Effector CD4-positive, alpha-beta T cell (primary cell): ENCODE measurements at regions not wholly inside any gene's neighbourhood (a gene's known extent, or its start where the extent isn't known, plus 50 kb on each side); places are given as distances from the start of the nearest gene placed in this dataset.

ENCODE experiments used
- DNase-seq: peaks from one replicate; pipeline ENCODE4 v3.0.0-alpha.2; 2020

- no peak for DNase-seq
Measured at GRCh38 chr10:63866075-63866746, 345.0 kb downstream of the REEP3 start.

DNA sequence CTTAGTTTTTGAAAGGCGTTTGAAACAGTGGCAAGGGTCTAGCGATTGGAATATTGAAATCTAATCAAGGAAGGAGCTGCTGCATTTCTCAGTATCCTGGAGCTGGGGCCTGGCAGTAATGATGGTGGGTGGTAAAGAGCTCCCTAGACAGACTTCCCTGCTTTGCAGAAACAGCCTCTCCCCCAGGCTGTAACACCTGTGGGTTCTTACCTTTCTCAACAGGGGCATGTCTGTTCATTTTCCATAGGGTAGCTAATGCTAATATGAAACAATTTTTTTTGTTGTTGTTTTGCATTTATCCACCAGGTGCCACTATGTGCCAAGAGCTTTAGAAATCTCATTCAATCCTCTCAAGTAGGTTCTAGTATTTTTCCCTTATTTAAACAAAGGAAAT lies 345.5 kb downstream of the REEP3 start:
- no peak for DNase-seq

DNA sequence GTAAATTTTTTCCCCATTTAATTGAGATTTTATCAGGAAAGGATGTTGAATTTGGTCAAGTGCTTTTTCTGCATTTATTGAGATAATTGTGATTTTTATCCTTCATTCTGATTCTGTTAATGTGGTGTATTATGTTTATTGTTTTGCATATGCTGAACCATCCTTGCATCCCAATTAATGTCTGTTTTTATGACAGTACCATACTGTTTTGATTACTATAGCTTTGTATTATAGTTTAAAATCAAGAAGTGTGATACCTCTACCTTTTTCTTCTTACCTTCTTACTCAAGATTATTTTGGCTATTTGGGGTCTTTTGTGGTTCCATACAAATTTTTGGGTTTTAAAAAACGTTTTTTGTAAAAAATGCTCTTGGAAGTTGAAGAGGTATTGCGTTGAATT lies 357.2 kb downstream of the REEP3 start:
- DNase-seq: no peak

GRCh38 chr10:63883861-63884260 lies 362.7 kb downstream of the REEP3 start:
- DNase-seq: no peak

DNA sequence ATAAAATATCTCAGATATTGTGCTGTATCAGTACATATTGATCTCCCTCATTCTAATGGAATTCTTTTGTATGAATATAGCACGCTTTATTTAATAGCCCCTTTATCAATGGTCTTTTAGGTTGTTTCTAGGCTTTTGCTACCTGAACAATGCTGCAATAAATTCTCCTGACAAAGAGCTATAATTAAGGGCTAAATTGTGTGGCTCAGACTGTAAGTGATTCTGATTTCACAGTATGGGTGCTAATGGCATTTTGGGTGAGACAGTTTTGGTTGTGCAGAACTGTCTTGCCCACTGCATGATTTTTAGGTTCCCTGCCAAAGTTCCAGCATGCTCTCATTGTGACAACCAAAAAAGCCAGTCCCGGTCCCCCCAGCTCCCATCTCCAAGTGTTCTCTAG lies 363.2 kb downstream of the REEP3 start:
- no peak for DNase-seq

GRCh38 chr10:63885156-63885555 lies 364.0 kb downstream of the REEP3 start:
- DNase-seq: no peak

GRCh38 chr10:63886281-63887022 lies 365.3 kb downstream of the REEP3 start:
- DNase-seq: no peak

DNA sequence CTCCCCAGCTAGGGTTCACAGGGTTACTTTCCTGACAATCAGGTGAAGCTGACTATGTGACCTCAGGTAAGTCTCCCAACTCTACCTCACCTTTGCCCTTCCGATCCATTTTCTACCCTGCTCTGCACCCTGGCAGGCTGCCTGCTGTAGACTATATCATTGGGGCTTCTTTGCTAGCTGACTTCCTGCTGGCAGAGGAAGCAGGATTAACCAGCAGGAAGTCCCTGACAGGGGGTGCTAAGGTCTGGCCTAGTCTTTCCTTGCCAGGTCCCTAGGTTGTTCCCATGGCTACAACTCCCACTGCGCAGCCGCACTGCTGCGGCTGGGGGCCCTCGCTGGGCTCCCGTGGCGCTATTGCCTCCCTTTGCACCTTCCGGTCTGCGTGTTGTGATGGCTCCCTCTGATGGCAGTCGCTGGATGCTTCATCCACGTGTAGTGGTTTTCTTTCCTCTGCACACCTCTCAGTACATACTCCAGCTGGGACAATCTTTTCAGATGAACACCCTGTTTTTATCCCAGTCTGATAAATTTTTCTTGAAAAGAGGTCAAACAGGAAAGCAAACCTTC lies 365.9 kb downstream of the REEP3 start:
- DNase-seq: no peak

- DNase-seq: no peak
Measured at GRCh38 chr10:63887600-63888370, 366.6 kb downstream of the REEP3 start.

GRCh38 chr10:63889803-63890202 lies 368.6 kb downstream of the REEP3 start:
- no peak for DNase-seq

DNA sequence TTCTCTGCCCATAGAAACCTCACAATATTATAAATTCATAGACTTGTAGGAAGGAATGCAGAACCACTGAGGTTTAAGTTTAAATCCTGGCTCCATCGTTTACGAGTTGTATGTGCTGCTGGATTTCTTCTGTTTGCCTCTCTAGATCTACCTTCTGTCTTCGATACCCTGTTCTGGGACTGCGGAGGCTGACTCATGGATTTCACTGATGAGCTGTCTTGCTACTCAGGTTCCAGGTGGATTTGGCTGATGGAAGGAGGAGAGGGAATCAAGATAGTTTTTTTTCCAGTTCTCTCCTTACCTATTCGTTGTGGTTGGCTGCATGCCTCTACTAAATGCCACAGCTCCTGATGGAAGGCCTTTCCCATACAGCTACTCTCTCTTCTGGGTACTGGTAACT lies 375.8 kb downstream of the REEP3 start:
- no peak for DNase-seq

DNA sequence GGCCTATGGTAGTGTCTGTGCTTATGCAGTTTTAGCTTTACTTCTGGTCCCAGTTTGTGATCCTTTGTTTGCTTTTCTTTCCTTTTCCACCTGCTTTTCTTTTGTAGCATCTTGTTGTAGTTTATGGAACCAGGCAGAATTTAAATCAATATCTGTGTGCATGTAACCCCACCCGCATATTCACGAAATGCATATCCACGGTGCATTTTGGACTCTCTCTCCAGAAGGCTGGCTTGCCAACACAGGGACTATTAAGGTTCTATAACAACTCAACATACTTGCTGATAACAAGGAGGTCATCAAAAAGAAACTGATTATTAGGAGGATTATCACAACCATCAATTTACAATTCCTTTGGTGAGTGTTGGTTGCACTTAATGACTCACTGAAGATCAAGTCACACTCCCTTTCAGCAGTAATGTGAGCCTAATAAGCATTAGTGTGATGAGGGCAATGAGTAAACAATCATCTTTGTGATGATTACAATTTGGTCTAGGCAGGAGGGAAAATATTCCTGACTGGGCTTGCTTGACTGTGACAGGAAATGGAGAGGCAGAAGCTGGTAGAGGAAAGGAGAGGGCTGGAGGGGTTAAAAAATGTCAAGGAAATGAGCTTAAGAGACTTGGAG lies 378.6 kb downstream of the REEP3 start:
- no peak for DNase-seq

DNA sequence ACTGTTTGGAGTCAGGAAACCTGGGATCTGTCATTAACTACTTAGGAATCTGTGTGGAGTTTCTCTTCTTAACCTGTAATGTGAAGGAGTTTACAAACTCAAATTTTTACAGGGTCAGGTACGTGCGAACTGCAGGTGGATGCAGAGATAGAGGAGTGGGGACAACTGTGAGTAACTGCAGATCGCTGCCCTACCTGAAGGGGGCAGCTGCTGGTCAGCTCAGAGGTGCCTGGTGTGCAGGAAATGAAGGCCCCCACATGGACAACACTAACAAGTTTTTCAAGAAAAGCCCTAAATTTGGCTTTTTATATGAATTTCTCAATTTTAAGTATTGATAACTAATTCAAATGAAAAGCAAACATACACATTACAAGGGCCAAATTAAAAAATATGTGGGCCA lies 380.0 kb downstream of the REEP3 start:
- DNase-seq: no peak

- DNase-seq: no peak
Measured at GRCh38 chr10:63901881-63902280, 380.7 kb downstream of the REEP3 start.

- DNase-seq: no peak
Measured at GRCh38 chr10:63910806-63911205, 389.6 kb downstream of the REEP3 start.

- no peak for DNase-seq
Measured at GRCh38 chr10:63915240-63915639, 394.0 kb downstream of the REEP3 start.

DNA sequence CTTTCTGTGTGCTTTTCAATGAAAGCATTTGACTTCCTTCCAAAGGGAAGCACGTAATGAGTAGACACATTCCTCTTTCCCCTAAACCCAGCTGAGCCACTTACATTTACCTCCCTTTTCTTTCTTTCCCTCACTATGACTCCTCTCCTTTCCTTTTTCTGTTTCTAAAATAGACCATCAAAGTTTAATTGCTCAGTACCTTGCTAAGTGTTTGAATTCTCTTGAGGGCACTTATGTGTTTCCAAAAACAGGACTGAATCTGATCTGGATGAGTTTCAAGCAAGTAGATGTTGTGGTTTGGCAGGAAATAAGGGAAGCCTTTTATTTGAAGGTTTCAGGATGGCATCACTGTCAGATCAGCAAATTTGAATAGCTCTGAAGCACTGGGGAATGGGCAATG lies 396.2 kb downstream of the REEP3 start:
- no peak for DNase-seq

DNA sequence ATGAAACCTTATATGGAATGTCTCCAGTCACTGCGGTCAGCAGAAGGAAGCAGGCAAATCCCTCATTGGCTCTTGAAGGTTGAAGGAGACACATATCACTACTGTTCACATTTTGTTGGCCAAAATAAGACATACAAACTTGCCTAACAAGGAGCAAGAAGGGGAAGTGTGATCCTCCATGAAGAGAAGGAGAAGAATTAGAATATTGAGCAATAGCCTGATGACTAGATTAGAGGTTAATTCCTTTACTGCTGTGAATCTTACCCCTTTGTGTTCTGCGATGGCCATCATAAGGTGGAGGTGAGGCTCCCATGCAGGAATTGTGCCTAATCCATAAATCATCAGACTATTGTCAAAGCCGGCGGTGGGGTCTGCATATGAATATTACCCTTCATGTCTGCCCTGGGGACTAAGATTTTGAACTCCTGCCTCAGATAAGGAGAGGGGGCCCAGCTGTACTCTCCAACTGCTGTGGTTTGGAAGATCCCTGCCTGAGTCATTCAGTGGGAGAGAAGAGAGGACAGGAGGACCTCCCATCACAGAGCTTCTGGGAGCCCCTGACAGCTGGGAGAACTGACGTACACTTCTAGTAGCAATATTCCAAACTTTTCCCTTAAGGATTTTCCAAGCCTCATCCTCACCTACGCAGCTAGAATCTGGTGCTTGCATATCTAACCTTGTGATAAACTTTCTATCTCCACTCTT lies 398.5 kb downstream of the REEP3 start:
- DNase-seq: no peak

- no peak for DNase-seq
Measured at GRCh38 chr10:63920926-63921325, 399.7 kb downstream of the REEP3 start.

DNA sequence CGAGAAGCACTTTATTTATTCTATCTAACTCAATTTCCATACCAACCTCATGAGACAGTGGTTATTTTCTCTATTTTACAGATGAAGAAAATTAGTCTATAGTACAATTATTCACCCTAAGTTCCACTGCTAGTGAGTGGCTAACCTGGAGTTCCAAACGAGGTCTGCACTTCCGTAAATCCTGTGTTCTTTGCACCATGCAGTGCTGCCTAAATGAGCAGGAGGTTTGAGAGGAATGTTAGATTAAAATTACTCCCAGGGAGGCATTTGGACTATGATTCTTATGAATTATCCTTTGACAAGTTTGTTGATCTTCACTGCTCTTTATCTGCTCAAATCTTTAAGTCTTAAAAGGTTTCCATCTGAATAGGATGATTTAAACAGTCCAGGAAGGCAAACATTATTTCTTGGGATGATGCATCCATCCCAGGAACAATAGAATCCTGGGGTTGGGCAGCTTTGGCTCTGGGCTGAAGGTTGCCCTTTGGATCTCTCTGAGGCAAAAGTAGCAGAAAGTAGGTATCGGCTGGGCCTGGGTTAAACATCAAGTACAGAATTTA lies 400.8 kb downstream of the REEP3 start:
- DNase-seq: no peak

DNA sequence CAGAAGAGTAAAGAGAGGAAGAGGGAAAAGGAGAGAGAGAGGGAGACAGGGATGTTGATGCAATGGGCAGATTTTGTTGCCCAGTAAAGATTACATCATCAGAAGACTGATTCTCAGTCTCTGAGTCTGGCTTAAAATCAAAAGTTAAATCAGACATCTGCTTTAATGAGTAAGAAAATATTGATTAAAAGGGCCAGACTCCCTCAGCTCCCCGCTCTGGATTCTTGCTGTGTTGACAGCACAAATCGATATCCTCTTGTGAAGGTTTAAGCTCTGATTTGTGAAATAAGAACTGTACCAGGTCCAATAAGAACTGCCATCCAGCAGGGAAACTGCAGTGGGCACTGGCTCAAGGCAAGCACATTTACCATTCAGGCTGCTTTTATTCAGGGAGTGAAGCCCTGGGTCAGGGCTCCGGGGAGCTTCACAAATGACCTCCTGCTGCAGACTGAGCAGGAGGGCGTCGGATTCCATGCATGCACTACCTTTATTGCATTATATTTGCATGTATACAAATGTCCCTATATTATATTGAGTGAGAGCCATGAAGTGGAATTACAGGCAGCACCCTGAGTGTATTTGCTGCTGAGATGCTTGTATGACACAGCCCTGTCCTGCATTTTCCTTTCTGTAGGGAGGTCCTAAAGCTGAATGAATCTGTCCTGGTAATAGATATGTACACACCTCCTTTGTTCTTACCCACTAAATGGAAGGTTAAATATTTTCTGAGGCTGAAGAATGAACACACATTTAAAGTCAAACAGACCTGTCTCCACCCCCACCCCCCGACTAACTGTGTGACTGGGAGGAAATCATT lies 401.5 kb downstream of the REEP3 start:
- no peak for DNase-seq
